ENCODE measurements at regions not wholly inside any gene's neighbourhood (a gene's known extent, or its start where the extent isn't known, plus 50 kb on each side); places are given as distances from the start of the nearest gene placed in this dataset.

DNA sequence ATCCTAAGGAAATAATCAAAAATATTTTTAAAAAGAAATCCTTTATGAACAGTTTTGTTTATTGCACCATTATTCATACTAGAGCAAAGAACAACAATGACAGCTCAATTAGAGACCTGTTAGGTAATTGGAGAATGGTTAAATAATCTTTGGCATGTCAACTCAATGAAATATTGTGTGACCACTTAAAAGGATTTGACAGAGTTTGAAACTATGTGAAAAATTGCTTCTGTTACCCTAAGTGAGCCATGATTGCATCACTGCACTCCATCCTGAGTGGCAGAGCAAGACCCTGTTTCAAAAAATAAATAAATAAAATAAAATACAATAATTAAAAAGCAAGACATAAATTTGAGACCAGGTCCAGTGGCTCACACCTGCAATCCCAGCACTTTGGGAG lies 66.1 kb upstream of the ATP8B1 start:
- H3K9ac ChIP-seq (ENCODE audit: low read length), result no peak overlapping the region
- TF ChIP-seq REST (IDR thresholded peaks at IDR 0.05; ENCODE audit: low read depth), result no peak
- TF ChIP-seq TCF7L2 (IDR thresholded peaks at IDR 0.05; ENCODE audit: borderline replicate concordance, extremely low read depth, insufficient read depth, insufficient read length), result no peak
- TF ChIP-seq CEBPB (IDR thresholded peaks at IDR 0.05; ENCODE audit: low read depth), result 0 out of 2 replicates have a peak, but pooled peaks have one; percentile 15
- no peak overlapping the region for H3K4me3 ChIP-seq (replicated peaks in 1 of 2; ENCODE audit: low read depth in 1 of 2, low read length in 2 of 2)
- intact Hi-C loops (cut with micrococcal nuclease), result no loop called here
- H3K9me3 ChIP-seq (ENCODE audit: control insufficient read depth in 1 of 2, insufficient read depth in 1 of 2, low read depth in 1 of 2, low read length in 2 of 2), result no peaks in the 10 kb centered on the region
- no peak overlapping the region for H3K27ac ChIP-seq (ENCODE audit: low read depth, low read length)
- DNase-seq (ENCODE audit: low read depth, low spot score), result no peak
- POLR2A ChIA-PET, result no interaction called here
- H3K79me2 ChIP-seq (ENCODE audit: insufficient read depth, low read length), result no peaks in the 10 kb centered on the region
- no peaks in the 10 kb centered on the region for H3K4me1 ChIP-seq (ENCODE audit: control insufficient read depth in 1 of 2, insufficient read depth in 2 of 2, low read length in 2 of 2)
- no peaks in the 10 kb centered on the region for H3K9me2 ChIP-seq (ENCODE audit: insufficient read depth)
- H3K27me3 ChIP-seq (ENCODE audit: insufficient read depth, low read length), result no peaks in the 10 kb centered on the region
- no peaks in the 10 kb centered on the region for H4K20me1 ChIP-seq (ENCODE audit: insufficient read depth)
- CTCF ChIA-PET, result no interaction called here
- RAD21 ChIA-PET (ENCODE audit: low non-redundant PET in 1 of 2, low total read pairs in 2 of 2, uncharacterized antibody in 2 of 2, unreplicated experiment in 2 of 2), result no interaction called here
- BruUV-seq (replicated peaks), result no TSS peak
- H3K36me3 ChIP-seq (ENCODE audit: control insufficient read depth in 1 of 2, insufficient read depth in 2 of 2, low read length in 2 of 2), result no peaks in the 10 kb centered on the region
- no peak for ATAC-seq
- no peak overlapping the region for H3K4me2 ChIP-seq (ENCODE audit: low read length)
- no peak overlapping the region for H2AFZ ChIP-seq (ENCODE audit: low read depth, low read length, poor library complexity, severe bottlenecking)

GRCh38 chr18:57866355-57866754 lies 63.2 kb upstream of the ATP8B1 start:
- H3K4me2 ChIP-seq (ENCODE audit: low read length), result no peak overlapping the region
- H3K9me3 ChIP-seq (ENCODE audit: control insufficient read depth in 1 of 2, insufficient read depth in 1 of 2, low read depth in 1 of 2, low read length in 2 of 2), result no peaks in the 10 kb centered on the region
- H3K9me2 ChIP-seq (ENCODE audit: insufficient read depth), result no peaks in the 10 kb centered on the region
- DNase-seq (ENCODE audit: low read depth, low spot score) (no peak), ATAC-seq (no peak)
- H3K27me3 ChIP-seq (ENCODE audit: insufficient read depth, low read length), result no peaks in the 10 kb centered on the region
- no peaks in the 10 kb centered on the region for H3K4me1 ChIP-seq (ENCODE audit: control insufficient read depth in 1 of 2, insufficient read depth in 2 of 2, low read length in 2 of 2)
- TF ChIP-seq FOSL1 (IDR thresholded peaks at IDR 0.05; ENCODE audit: low read depth) (no peak), EZH2 (IDR thresholded peaks at IDR 0.05) (no peak), RAD21 (IDR thresholded peaks at IDR 0.05; ENCODE audit: low read depth) (no peak), POLR2A (IDR thresholded peaks at IDR 0.05; ENCODE audit: borderline replicate concordance, extremely low read depth, insufficient read depth, insufficient read length) (no peak), ZFX (IDR thresholded peaks at IDR 0.05) (no peak), ZNF274 (IDR thresholded peaks at IDR 0.05; ENCODE audit: low read depth, low read length) (no peak), EZH2phosphoT487 (IDR thresholded peaks at IDR 0.05; ENCODE audit: borderline replicate concordance) (no peak), SRF (IDR thresholded peaks at IDR 0.05; ENCODE audit: low read depth) (no peak), YY1 (IDR thresholded peaks at IDR 0.05; ENCODE audit: extremely low read depth, insufficient replicate concordance, low read depth, low read length) (no peak)
- H3K79me2 ChIP-seq (ENCODE audit: insufficient read depth, low read length), result no peaks in the 10 kb centered on the region
- H3K9ac ChIP-seq (ENCODE audit: low read length), result no peak overlapping the region
- CTCF ChIA-PET, result no interaction called here
- no TSS peak for BruUV-seq (replicated peaks)
- RAD21 ChIA-PET (ENCODE audit: low non-redundant PET in 1 of 2, low total read pairs in 2 of 2, uncharacterized antibody in 2 of 2, unreplicated experiment in 2 of 2), result no interaction called here
- H3K27ac ChIP-seq (ENCODE audit: low read depth, low read length), result no peak overlapping the region
- intact Hi-C loops (cut with micrococcal nuclease), result no loop called here
- no peaks in the 10 kb centered on the region for H3K36me3 ChIP-seq (ENCODE audit: control insufficient read depth in 1 of 2, insufficient read depth in 2 of 2, low read length in 2 of 2)
- POLR2A ChIA-PET, result no interaction called here
- H3K4me3 ChIP-seq (replicated peaks in 1 of 2; ENCODE audit: low read depth in 1 of 2, low read length in 2 of 2), result no peak overlapping the region
- H4K20me1 ChIP-seq (ENCODE audit: insufficient read depth), result no peaks in the 10 kb centered on the region
- no peak overlapping the region for H2AFZ ChIP-seq (ENCODE audit: low read depth, low read length, poor library complexity, severe bottlenecking)
